ENCODE measurements at regions not wholly inside any gene's neighbourhood (a gene's known extent, or its start where the extent isn't known, plus 50 kb on each side); places are given as distances from the start of the nearest gene placed in this dataset.

- TF ChIP-seq CTCF (IDR thresholded peaks at IDR 0.05; ENCODE audit: borderline replicate concordance, insufficient read depth, low read depth, low read length) = no peak
- H3K4me3 ChIP-seq (ENCODE audit: low read depth, low read length) = no peak overlapping the region
Measured at GRCh38 chr2:192292478-192292877, 97.7 kb upstream of the TMEFF2 start.

GRCh38 chr2:192288295-192288694 lies 93.6 kb upstream of the TMEFF2 start:
- H3K4me3 ChIP-seq (ENCODE audit: low read depth, low read length) = no peak overlapping the region
- no peak for TF ChIP-seq CTCF (IDR thresholded peaks at IDR 0.05; ENCODE audit: borderline replicate concordance, insufficient read depth, low read depth, low read length)

- H3K4me3 ChIP-seq (ENCODE audit: low read depth, low read length) = no peak overlapping the region
- TF ChIP-seq CTCF (IDR thresholded peaks at IDR 0.05; ENCODE audit: borderline replicate concordance, insufficient read depth, low read depth, low read length) = peak; percentile 15; the same call in 1 of the 2 replicates
Measured at GRCh38 chr2:192286093-192286701, 91.5 kb upstream of the TMEFF2 start.

GRCh38 chr2:192283450-192283849 lies 88.7 kb upstream of the TMEFF2 start:
- no peak for TF ChIP-seq CTCF (IDR thresholded peaks at IDR 0.05; ENCODE audit: borderline replicate concordance, insufficient read depth, low read depth, low read length)
- H3K4me3 ChIP-seq (ENCODE audit: low read depth, low read length) = no peak overlapping the region

- no peak for TF ChIP-seq CTCF (IDR thresholded peaks at IDR 0.05; ENCODE audit: borderline replicate concordance, insufficient read depth, low read depth, low read length)
- no peak overlapping the region for H3K4me3 ChIP-seq (ENCODE audit: low read depth, low read length)
Measured at GRCh38 chr2:192278701-192279100, 84.0 kb upstream of the TMEFF2 start.

GRCh38 chr2:192277494-192278109 lies 82.9 kb upstream of the TMEFF2 start:
- H3K4me3 ChIP-seq (ENCODE audit: low read depth, low read length) = no peak overlapping the region
- TF ChIP-seq CTCF (IDR thresholded peaks at IDR 0.05; ENCODE audit: borderline replicate concordance, insufficient read depth, low read depth, low read length) = no peak

- H3K4me3 ChIP-seq (ENCODE audit: low read depth, low read length) = no peak overlapping the region
- TF ChIP-seq CTCF (IDR thresholded peaks at IDR 0.05; ENCODE audit: borderline replicate concordance, insufficient read depth, low read depth, low read length) = no peak
Measured at GRCh38 chr2:192275632-192276031, 80.9 kb upstream of the TMEFF2 start.
